ENCODE measurements at regions not wholly inside any gene's neighbourhood (a gene's known extent, or its start where the extent isn't known, plus 50 kb on each side); places are given as distances from the start of the nearest gene placed in this dataset.

- ChIA-PET POLR2A (no interaction called here), CTCF (no interaction called here)
These were observed 88.8 kb upstream of the PLD5 start for GRCh38 chr1:242613266-242613815.

GRCh38 chr1:242610209-242610608 lies 85.7 kb upstream of the PLD5 start:
- H3K27me3 ChIP-seq (ENCODE audit: control insufficient read depth, insufficient read depth, low read length) = peaks cover 3% of the 10 kb centered on the region; the same call in 1 of the 2 replicates
- DNase-seq (ENCODE audit: low read depth, low spot score) (no peak), ATAC-seq (no peak)
- ChIA-PET CTCF (no interaction called here), POLR2A (no interaction called here)
- no peaks in the 10 kb centered on the region for H3K4me1 ChIP-seq (ENCODE audit: control insufficient read depth, insufficient read depth, low read length)
- TF ChIP-seq TCF7L2 (IDR thresholded peaks at IDR 0.05; ENCODE audit: low read depth, low read length) (no peak), POLR2AphosphoS5 (IDR thresholded peaks at IDR 0.05; ENCODE audit: low read depth, low read length) (no peak), CTCF (IDR thresholded peaks at IDR 0.05) (no peak), SIN3A (IDR thresholded peaks at IDR 0.05; ENCODE audit: borderline replicate concordance, insufficient read depth, low read depth, low read length) (no peak)
- TF ChIP-seq, protein P1, sequence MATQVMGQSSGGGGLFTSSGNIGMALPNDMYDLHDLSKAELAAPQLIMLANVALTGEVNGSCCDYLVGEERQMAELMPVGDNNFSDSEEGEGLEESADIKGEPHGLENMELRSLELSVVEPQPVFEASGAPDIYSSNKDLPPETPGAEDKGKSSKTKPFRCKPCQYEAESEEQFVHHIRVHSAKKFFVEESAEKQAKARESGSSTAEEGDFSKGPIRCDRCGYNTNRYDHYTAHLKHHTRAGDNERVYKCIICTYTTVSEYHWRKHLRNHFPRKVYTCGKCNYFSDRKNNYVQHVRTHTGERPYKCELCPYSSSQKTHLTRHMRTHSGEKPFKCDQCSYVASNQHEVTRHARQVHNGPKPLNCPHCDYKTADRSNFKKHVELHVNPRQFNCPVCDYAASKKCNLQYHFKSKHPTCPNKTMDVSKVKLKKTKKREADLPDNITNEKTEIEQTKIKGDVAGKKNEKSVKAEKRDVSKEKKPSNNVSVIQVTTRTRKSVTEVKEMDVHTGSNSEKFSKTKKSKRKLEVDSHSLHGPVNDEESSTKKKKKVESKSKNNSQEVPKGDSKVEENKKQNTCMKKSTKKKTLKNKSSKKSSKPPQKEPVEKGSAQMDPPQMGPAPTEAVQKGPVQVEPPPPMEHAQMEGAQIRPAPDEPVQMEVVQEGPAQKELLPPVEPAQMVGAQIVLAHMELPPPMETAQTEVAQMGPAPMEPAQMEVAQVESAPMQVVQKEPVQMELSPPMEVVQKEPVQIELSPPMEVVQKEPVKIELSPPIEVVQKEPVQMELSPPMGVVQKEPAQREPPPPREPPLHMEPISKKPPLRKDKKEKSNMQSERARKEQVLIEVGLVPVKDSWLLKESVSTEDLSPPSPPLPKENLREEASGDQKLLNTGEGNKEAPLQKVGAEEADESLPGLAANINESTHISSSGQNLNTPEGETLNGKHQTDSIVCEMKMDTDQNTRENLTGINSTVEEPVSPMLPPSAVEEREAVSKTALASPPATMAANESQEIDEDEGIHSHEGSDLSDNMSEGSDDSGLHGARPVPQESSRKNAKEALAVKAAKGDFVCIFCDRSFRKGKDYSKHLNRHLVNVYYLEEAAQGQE (IDR thresholded peaks at IDR 0.05; ENCODE audit: insufficient read depth in 1 of 2, low read depth in 2 of 2, low read length in 1 of 2) = no peak
- in situ Hi-C loops (cut with HindIII; ENCODE audit: low pct_unique_long_range_greater_than_20kb, low sequenced_read_pairs) (no loop called here), intact Hi-C loops (cut with micrococcal nuclease; ENCODE audit: unreplicated experiment) (no loop called here)
- no peak overlapping the region for H3K4me3 ChIP-seq (ENCODE audit: low read depth in 2 of 2, low read length in 2 of 2)
- H3K9me3 ChIP-seq (ENCODE audit: control insufficient read depth, insufficient read depth, low read depth, low read length) = no peaks in the 10 kb centered on the region
- no peak overlapping the region for H3K27ac ChIP-seq (ENCODE audit: low read length)
- no peaks in the 10 kb centered on the region for H3K36me3 ChIP-seq (ENCODE audit: control insufficient read depth, insufficient read depth, low read length)
- no TSS peak for BruUV-seq (replicated peaks)

More at GRCh38 chr1:242613266-242613815, 88.8 kb upstream of the PLD5 start:
- H3K27me3 ChIP-seq (ENCODE audit: control insufficient read depth, insufficient read depth, low read length) = peaks cover 3% of the 10 kb centered on the region; the same call in 1 of the 2 replicates
- no peak for ATAC-seq
- no peaks in the 10 kb centered on the region for H3K9me3 ChIP-seq (ENCODE audit: control insufficient read depth, insufficient read depth, low read depth, low read length)
- BruUV-seq (replicated peaks) = no TSS peak
- TF ChIP-seq, protein P1 (IDR thresholded peaks at IDR 0.05; ENCODE audit: insufficient read depth in 1 of 2, low read depth in 2 of 2, low read length in 1 of 2) = no peak
- TF ChIP-seq SIN3A (IDR thresholded peaks at IDR 0.05; ENCODE audit: borderline replicate concordance, insufficient read depth, low read depth, low read length) = no peak
- TF ChIP-seq POLR2AphosphoS5 (IDR thresholded peaks at IDR 0.05; ENCODE audit: low read depth, low read length) = no peak
- TF ChIP-seq TCF7L2 (IDR thresholded peaks at IDR 0.05; ENCODE audit: low read depth, low read length) = no peak
- no peak for TF ChIP-seq CTCF (IDR thresholded peaks at IDR 0.05)
- intact Hi-C loops (cut with micrococcal nuclease; ENCODE audit: unreplicated experiment) (no loop called here), in situ Hi-C loops (cut with HindIII; ENCODE audit: low pct_unique_long_range_greater_than_20kb, low sequenced_read_pairs) (no loop called here)
- H3K36me3 ChIP-seq (ENCODE audit: control insufficient read depth, insufficient read depth, low read length) = no peaks in the 10 kb centered on the region
- no peaks in the 10 kb centered on the region for H3K4me1 ChIP-seq (ENCODE audit: control insufficient read depth, insufficient read depth, low read length)
- H3K27ac ChIP-seq (ENCODE audit: low read length) = no peak overlapping the region
- DNase-seq (ENCODE audit: low read depth, low spot score) = no peak
- H3K4me3 ChIP-seq (ENCODE audit: low read depth in 2 of 2, low read length in 2 of 2) = no peak overlapping the region
